GM12878 (cell line): ENCODE measurements at regions not wholly inside any gene's neighbourhood (a gene's known extent, or its start where the extent isn't known, plus 50 kb on each side); places are given as distances from the start of the nearest gene placed in this dataset.

ENCODE experiments used
- EGR1 ChIP-seq, 2 experiments: IDR thresholded peaks; 1 replicate in 1 of 2; 2 replicates in 1 of 2; pipeline ENCODE4 v1.6.1; 2011 to 2012; ENCODE audit warnings: low read depth in 2 of 2, low read length in 2 of 2, borderline replicate concordance in 1 of 2, mild to moderate bottlenecking in 1 of 2, moderate library complexity in 1 of 2
- EP300 ChIP-seq, 2 experiments: fragments of 150-350 bp in 1 of 2; IDR thresholded peaks; 2 replicates each; pipeline ENCODE4 v1.6.1; 2011 to 2012; ENCODE audit warnings: low read depth in 2 of 2, low read length in 2 of 2, borderline replicate concordance in 1 of 2, improper control_type of control experiment in 1 of 2, inconsistent platforms in 1 of 2; ENCODE audit not compliant: control insufficient read depth in 1 of 2
- FOXK2 ChIP-seq: fragments of 450-650 bp; IDR thresholded peaks from 2 replicates; pipeline ENCODE4 v1.6.1; 2017; ENCODE audit warnings: mild to moderate bottlenecking, moderate library complexity
- TAF1 ChIP-seq: IDR thresholded peaks from 2 replicates; pipeline ENCODE4 v1.6.1; 2011; ENCODE audit warnings: mild to moderate bottlenecking, low read depth, low read length, borderline replicate concordance

DNA sequence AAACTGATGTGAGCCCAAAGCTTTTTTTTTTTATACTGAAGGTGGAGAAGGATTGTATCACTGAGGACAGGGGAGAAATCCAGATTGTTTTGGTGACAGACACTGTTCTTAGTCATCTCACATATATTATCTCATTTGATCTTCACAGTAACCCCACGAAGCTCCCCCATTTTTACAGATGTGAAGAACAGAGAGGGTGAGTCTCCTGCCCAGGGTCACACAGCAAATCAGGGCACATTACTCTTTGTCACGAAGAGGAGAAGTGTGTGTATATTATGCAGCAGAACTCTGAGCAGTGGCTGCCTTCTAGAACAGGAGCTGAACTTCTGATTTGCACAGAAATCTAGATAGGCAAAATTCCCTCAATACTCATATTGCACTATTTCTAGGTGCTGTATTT lies 504.3 kb downstream of the XYLT1 start:
- TF ChIP-seq EP300 (IDR thresholded peaks at IDR 0.05; ENCODE audit: borderline replicate concordance in 1 of 2, control insufficient read depth in 1 of 2, low read depth in 2 of 2, low read length in 2 of 2), result no peak
- TF ChIP-seq FOXK2, result no peak
- TF ChIP-seq EGR1 (IDR thresholded peaks at IDR 0.05; ENCODE audit: borderline replicate concordance in 1 of 2, low read depth in 2 of 2, low read length in 2 of 2), result no peak
- no peak for TF ChIP-seq TAF1
